ENCODE measurements at regions not wholly inside any gene's neighbourhood (a gene's known extent, or its start where the extent isn't known, plus 50 kb on each side); places are given as distances from the start of the nearest gene placed in this dataset.

DNA sequence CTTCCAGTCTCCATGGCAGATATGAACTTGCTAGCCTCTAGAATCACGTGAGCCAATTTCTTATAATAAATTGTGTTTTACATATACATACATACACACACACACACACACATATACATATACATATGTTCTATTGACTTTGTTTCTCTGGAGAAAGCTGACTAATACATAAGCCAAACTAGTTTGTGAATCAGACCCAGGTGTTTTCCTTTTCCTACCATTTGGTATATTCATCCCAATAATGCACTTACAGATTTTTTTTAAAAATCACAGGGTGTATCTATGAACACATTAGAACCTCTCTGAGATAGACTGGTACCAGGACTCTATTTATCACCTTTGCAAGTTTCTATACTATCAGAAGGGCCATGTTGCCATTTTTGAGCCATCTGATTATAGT, 122.9 kb upstream of the KCNH8 start:
- H3K27ac Mint-ChIP-seq, result no peak overlapping the region
- Histone ChIP-seq H3F3A (ENCODE audit: low read depth) (no peaks in the 10 kb centered on the region), H3K36me3 (no peaks in the 10 kb centered on the region), H3K4me3 (no peak overlapping the region), H4K20me1 (ENCODE audit: low read depth) (no peaks in the 10 kb centered on the region), H3K4me2 (no peak overlapping the region), H3K9ac (no peak overlapping the region), H3K4me1 (no peaks in the 10 kb centered on the region), H3K27ac (no peak overlapping the region), H3K27me3 (no peaks in the 10 kb centered on the region), H2AFZ (replicated peaks) (no peak overlapping the region), H3K9me3 (ENCODE audit: low read depth) (no peaks in the 10 kb centered on the region), H3K79me2 (ENCODE audit: low read depth) (no peaks in the 10 kb centered on the region)
- no peaks in the 10 kb centered on the region for H3K4me1 Mint-ChIP-seq
- TF ChIP-seq, protein P1, sequence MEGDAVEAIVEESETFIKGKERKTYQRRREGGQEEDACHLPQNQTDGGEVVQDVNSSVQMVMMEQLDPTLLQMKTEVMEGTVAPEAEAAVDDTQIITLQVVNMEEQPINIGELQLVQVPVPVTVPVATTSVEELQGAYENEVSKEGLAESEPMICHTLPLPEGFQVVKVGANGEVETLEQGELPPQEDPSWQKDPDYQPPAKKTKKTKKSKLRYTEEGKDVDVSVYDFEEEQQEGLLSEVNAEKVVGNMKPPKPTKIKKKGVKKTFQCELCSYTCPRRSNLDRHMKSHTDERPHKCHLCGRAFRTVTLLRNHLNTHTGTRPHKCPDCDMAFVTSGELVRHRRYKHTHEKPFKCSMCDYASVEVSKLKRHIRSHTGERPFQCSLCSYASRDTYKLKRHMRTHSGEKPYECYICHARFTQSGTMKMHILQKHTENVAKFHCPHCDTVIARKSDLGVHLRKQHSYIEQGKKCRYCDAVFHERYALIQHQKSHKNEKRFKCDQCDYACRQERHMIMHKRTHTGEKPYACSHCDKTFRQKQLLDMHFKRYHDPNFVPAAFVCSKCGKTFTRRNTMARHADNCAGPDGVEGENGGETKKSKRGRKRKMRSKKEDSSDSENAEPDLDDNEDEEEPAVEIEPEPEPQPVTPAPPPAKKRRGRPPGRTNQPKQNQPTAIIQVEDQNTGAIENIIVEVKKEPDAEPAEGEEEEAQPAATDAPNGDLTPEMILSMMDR (IDR thresholded peaks at IDR 0.05), result no peak
- TF ChIP-seq EZH2 (IDR thresholded peaks at IDR 0.05) (no peak), EZH2phosphoT487 (IDR thresholded peaks at IDR 0.05) (no peak)
- H3K4me3 Mint-ChIP-seq, result no peak overlapping the region
- no peaks in the 10 kb centered on the region for H3K36me3 Mint-ChIP-seq
- no peaks in the 10 kb centered on the region for H3K9me3 Mint-ChIP-seq
- DNase-seq (ENCODE audit: low spot score), result no peak
- H3K27me3 Mint-ChIP-seq (ENCODE audit: insufficient read depth, low read depth), result no peaks in the 10 kb centered on the region

GRCh38 chr3:19022546-19022945, 125.8 kb upstream of the KCNH8 start:
- Mint-ChIP-seq H3K36me3 (no peaks in the 10 kb centered on the region), H3K9me3 (no peaks in the 10 kb centered on the region), H3K4me1 (no peaks in the 10 kb centered on the region), H3K4me3 (no peak overlapping the region), H3K27me3 (ENCODE audit: insufficient read depth, low read depth) (no peaks in the 10 kb centered on the region), H3K27ac (no peak overlapping the region)
- H3K4me1 ChIP-seq, result no peaks in the 10 kb centered on the region
- H3K4me2 ChIP-seq, result no peak overlapping the region
- H3K27me3 ChIP-seq, result no peaks in the 10 kb centered on the region
- H4K20me1 ChIP-seq (ENCODE audit: low read depth), result no peaks in the 10 kb centered on the region
- H3K27ac ChIP-seq, result no peak overlapping the region
- H2AFZ ChIP-seq (replicated peaks), result no peak overlapping the region
- H3F3A ChIP-seq (ENCODE audit: low read depth), result no peaks in the 10 kb centered on the region
- TF ChIP-seq EZH2phosphoT487 (IDR thresholded peaks at IDR 0.05), result no peak
- no peak for TF ChIP-seq EZH2 (IDR thresholded peaks at IDR 0.05)
- TF ChIP-seq, protein P1 (IDR thresholded peaks at IDR 0.05), result no peak
- H3K4me3 ChIP-seq, result no peak overlapping the region
- no peak for DNase-seq (ENCODE audit: low spot score)
- no peaks in the 10 kb centered on the region for H3K79me2 ChIP-seq (ENCODE audit: low read depth)
- H3K9ac ChIP-seq, result no peak overlapping the region
- no peaks in the 10 kb centered on the region for H3K36me3 ChIP-seq
- no peaks in the 10 kb centered on the region for H3K9me3 ChIP-seq (ENCODE audit: low read depth)

DNA sequence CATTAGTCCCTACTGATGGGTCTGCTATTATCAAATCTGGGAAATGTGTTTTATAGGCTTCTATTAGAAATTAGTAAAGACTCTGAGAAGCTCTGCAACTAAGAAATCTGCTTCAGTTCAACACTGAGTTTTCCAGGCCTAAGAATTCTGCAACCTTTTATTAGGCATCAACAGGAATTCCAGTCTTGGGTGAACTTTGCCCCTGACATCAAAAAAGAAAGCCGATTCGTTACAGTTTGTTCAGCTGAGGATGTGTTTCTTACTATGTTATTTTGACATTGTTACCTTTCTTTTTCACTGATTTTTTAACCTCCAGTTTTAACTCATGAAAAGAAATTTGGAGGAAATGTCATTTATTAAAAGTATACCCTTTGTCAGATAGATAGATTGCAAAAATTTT, 131.5 kb upstream of the KCNH8 start:
- H3K9me3 ChIP-seq (ENCODE audit: low read depth), result no peaks in the 10 kb centered on the region
- no peak overlapping the region for H3K4me3 Mint-ChIP-seq
- no peaks in the 10 kb centered on the region for H3K36me3 Mint-ChIP-seq

More for the DNA sequence above, 131.5 kb upstream of the KCNH8 start:
- Histone ChIP-seq H3K27me3 (no peaks in the 10 kb centered on the region), H3F3A (ENCODE audit: low read depth) (no peaks in the 10 kb centered on the region), H3K4me3 (no peak overlapping the region), H2AFZ (replicated peaks) (no peak overlapping the region), H3K36me3 (no peaks in the 10 kb centered on the region), H3K79me2 (ENCODE audit: low read depth) (no peaks in the 10 kb centered on the region), H3K4me1 (no peaks in the 10 kb centered on the region), H3K4me2 (no peak overlapping the region), H3K9ac (no peak overlapping the region), H4K20me1 (ENCODE audit: low read depth) (no peaks in the 10 kb centered on the region), H3K27ac (no peak overlapping the region)
- no peak for DNase-seq (ENCODE audit: low spot score)
- no peak overlapping the region for H3K27ac Mint-ChIP-seq
- H3K27me3 Mint-ChIP-seq (ENCODE audit: insufficient read depth, low read depth), result no peaks in the 10 kb centered on the region
- H3K9me3 Mint-ChIP-seq, result no peaks in the 10 kb centered on the region
- TF ChIP-seq, protein P1 (IDR thresholded peaks at IDR 0.05), result no peak
- TF ChIP-seq EZH2phosphoT487 (IDR thresholded peaks at IDR 0.05), result no peak
- no peak for TF ChIP-seq EZH2 (IDR thresholded peaks at IDR 0.05)
- peaks cover 8% of the 10 kb centered on the region for H3K4me1 Mint-ChIP-seq

All from neural progenitor cell (in vitro differentiated cells).